ENCODE measurements at regions not wholly inside any gene's neighbourhood (a gene's known extent, or its start where the extent isn't known, plus 50 kb on each side); places are given as distances from the start of the nearest gene placed in this dataset.

- no peaks in the 10 kb centered on the region for H3K79me2 ChIP-seq (ENCODE audit: insufficient read depth, low read depth)
Measured at GRCh38 chr7:26614503-26614902, 249.9 kb downstream of the SKAP2 start.

DNA sequence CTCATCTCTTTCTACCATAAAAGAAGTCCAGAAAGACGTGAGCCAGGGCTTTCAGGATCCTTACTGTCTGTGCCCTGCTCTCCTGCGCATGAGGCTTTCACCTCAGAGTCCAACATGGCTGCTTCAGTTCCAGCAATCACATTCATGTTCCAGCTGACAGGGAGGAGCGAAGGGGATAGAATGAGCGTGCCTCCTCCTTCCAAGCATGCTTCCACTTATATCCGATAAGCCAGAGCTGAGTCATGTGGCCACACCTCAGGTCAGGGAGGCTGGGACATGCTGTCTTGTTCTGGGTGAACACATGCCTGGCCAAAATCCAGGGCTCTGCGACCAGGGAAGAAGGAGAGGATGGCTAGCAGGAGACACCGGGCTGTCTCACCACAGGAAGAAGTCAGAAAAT is 248.2 kb downstream of the SKAP2 start:
- Histone ChIP-seq H3K79me2 (ENCODE audit: insufficient read depth, low read depth) (no peaks in the 10 kb centered on the region), H4K20me1 (ENCODE audit: insufficient read depth) (no peaks in the 10 kb centered on the region), H3K4me1 (ENCODE audit: low read depth, poor library complexity, severe bottlenecking) (no peaks in the 10 kb centered on the region), H3K36me3 (ENCODE audit: insufficient read depth) (no peaks in the 10 kb centered on the region), H3K9ac (no peak overlapping the region), H3K4me3 (IDR thresholded peaks at IDR 0.05; ENCODE audit: insufficient read depth, low read depth, low read length) (no peak overlapping the region), H3K27ac (no peak overlapping the region), H3K27me3 (ENCODE audit: insufficient read depth, low read depth) (no peaks in the 10 kb centered on the region), H3K4me2 (no peak overlapping the region), H2AFZ (ENCODE audit: low read depth) (no peak overlapping the region)
- TF ChIP-seq, protein P1, sequence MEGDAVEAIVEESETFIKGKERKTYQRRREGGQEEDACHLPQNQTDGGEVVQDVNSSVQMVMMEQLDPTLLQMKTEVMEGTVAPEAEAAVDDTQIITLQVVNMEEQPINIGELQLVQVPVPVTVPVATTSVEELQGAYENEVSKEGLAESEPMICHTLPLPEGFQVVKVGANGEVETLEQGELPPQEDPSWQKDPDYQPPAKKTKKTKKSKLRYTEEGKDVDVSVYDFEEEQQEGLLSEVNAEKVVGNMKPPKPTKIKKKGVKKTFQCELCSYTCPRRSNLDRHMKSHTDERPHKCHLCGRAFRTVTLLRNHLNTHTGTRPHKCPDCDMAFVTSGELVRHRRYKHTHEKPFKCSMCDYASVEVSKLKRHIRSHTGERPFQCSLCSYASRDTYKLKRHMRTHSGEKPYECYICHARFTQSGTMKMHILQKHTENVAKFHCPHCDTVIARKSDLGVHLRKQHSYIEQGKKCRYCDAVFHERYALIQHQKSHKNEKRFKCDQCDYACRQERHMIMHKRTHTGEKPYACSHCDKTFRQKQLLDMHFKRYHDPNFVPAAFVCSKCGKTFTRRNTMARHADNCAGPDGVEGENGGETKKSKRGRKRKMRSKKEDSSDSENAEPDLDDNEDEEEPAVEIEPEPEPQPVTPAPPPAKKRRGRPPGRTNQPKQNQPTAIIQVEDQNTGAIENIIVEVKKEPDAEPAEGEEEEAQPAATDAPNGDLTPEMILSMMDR (conservative IDR thresholded peaks at IDR 0.05; ENCODE audit: low read depth, low read length): no peak

More at GRCh38 chr7:26614503-26614902, 249.9 kb downstream of the SKAP2 start:
- Histone ChIP-seq H3K9ac (no peak overlapping the region), H3K27ac (no peak overlapping the region), H3K4me1 (ENCODE audit: low read depth, poor library complexity, severe bottlenecking) (no peaks in the 10 kb centered on the region), H3K36me3 (ENCODE audit: insufficient read depth) (no peaks in the 10 kb centered on the region), H3K27me3 (ENCODE audit: insufficient read depth, low read depth) (no peaks in the 10 kb centered on the region), H4K20me1 (ENCODE audit: insufficient read depth) (no peaks in the 10 kb centered on the region), H3K4me2 (no peak overlapping the region), H2AFZ (ENCODE audit: low read depth) (no peak overlapping the region), H3K4me3 (IDR thresholded peaks at IDR 0.05; ENCODE audit: insufficient read depth, low read depth, low read length) (no peak overlapping the region)
- TF ChIP-seq, protein P1 (conservative IDR thresholded peaks at IDR 0.05; ENCODE audit: low read depth, low read length): no peak

DNA sequence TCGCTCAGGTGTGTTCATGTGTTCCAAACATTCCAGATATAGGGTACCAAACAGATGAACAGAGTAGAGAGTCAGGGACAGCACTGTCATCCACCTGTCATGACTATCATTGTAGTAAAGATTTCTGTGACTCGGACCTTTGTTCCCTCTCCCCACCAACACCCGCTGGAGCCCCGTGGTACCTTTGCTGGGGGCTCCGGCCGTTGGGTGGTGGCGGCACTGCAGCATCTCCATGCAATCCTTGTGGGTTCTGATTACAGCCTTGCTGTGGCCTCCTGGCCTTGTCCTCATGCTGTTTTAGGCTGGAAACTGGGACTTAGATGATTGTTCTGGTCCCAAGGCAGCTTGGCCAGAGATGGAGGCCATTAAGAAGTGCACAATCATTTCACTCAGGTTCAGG is 247.3 kb downstream of the SKAP2 start:
- H3K4me3 ChIP-seq (IDR thresholded peaks at IDR 0.05; ENCODE audit: insufficient read depth, low read depth, low read length): no peak overlapping the region
- H3K27me3 ChIP-seq (ENCODE audit: insufficient read depth, low read depth): no peaks in the 10 kb centered on the region
- no peak overlapping the region for H3K4me2 ChIP-seq
- TF ChIP-seq, protein P1 (conservative IDR thresholded peaks at IDR 0.05; ENCODE audit: low read depth, low read length): no peak
- H4K20me1 ChIP-seq (ENCODE audit: insufficient read depth): no peaks in the 10 kb centered on the region
- no peak overlapping the region for H2AFZ ChIP-seq (ENCODE audit: low read depth)
- H3K4me1 ChIP-seq (ENCODE audit: low read depth, poor library complexity, severe bottlenecking): no peaks in the 10 kb centered on the region
- no peaks in the 10 kb centered on the region for H3K79me2 ChIP-seq (ENCODE audit: insufficient read depth, low read depth)
- H3K36me3 ChIP-seq (ENCODE audit: insufficient read depth): no peaks in the 10 kb centered on the region
- no peak overlapping the region for H3K27ac ChIP-seq
- no peak overlapping the region for H3K9ac ChIP-seq

Data from KMS-11 (cell line).